SK-N-SH (cell line): ENCODE measurements at regions not wholly inside any gene's neighbourhood (a gene's known extent, or its start where the extent isn't known, plus 50 kb on each side); places are given as distances from the start of the nearest gene placed in this dataset.

Source experiments
- CTCF ChIA-PET: fragments of 300-600, 350-600 bp; formaldehyde crosslinking; extraction: SDS; loops from one replicate; lab custom pipeline; 2021; lab: Yijun Ruan, JAX
- POLR2A ChIA-PET: fragments of 350-600 bp; sonication (Branson Sonifier 250); formaldehyde crosslinking; extraction: SDS; loops from one replicate; lab custom pipeline; 2020; ENCODE audit warnings: antibody characterized with exemption, inconsistent platforms; lab: Yijun Ruan, JAX
- DNase-seq: peaks from one replicate; pipeline ENCODE4 v3.0.0; 2012
- H2AFZ ChIP-seq: fragments of 200-600 bp; sonication (generic); 2 replicates; pipeline ENCODE4 v1.8.1; 2016; ENCODE audit warnings: antibody characterized with exemption, mild to moderate bottlenecking, low read depth
- H3F3A ChIP-seq: fragments of 200-600 bp; sonication (generic); replicated peaks from 2 replicates; pipeline ENCODE3; 2016; ENCODE audit warnings: antibody characterized with exemption, mild to moderate bottlenecking; ENCODE audit not compliant: insufficient read depth
- H3K27ac ChIP-seq, 2 experiments: fragments of 200-500 bp in 1 of 2; fragments of 200-600 bp in 1 of 2; sonication (Bioruptor generic) in 1 of 2; sonication (generic), shearing (Covaris generic) in 1 of 2; 2 replicates each; pipeline versions ENCODE4 v1.5.1 to v1.6.1; 2014 to 2016; ENCODE audit warnings: low read depth in 2 of 2, inconsistent platforms in 1 of 2, low read length in 1 of 2, mild to moderate bottlenecking in 1 of 2, mixed read lengths in 1 of 2
- H3K27me3 ChIP-seq: fragments of 200-600 bp; sonication (generic), shearing (Covaris generic); 2 replicates; pipeline ENCODE4 v1.6.1; 2016; ENCODE audit warnings: mixed run types; ENCODE audit not compliant: insufficient read depth
- H3K36me3 ChIP-seq, 2 experiments: fragments of 200-500 bp in 1 of 2; fragments of 200-600 bp in 1 of 2; sonication (Bioruptor generic) in 1 of 2; sonication (generic) in 1 of 2; replicated peaks in 1 of 2; 2 replicates each; pipeline versions ENCODE3 to v1.5.1; 2014 to 2016; ENCODE audit warnings: low read length in 1 of 2, mild to moderate bottlenecking in 1 of 2; ENCODE audit not compliant: insufficient read depth in 2 of 2, control insufficient read depth in 1 of 2
- H3K4me1 ChIP-seq, 2 experiments: fragments of 200-500 bp in 1 of 2; fragments of 200-600 bp in 1 of 2; sonication (Bioruptor generic) in 1 of 2; sonication (generic), shearing (Covaris generic) in 1 of 2; 2 replicates each; pipeline versions ENCODE4 v1.5.1 to v1.6.1; 2014 to 2016; ENCODE audit warnings: low read depth in 1 of 2, low read length in 1 of 2, mixed run types in 1 of 2; ENCODE audit not compliant: insufficient read depth in 2 of 2, control insufficient read depth in 1 of 2
- H3K4me2 ChIP-seq: fragments of 200-600 bp; sonication (generic), shearing (Covaris generic); 2 replicates; pipeline ENCODE4 v1.6.1; 2017; ENCODE audit warnings: mixed run types
- H3K4me3 ChIP-seq, 2 experiments: fragments of 200-500 bp in 1 of 2; fragments of 200-600 bp in 1 of 2; sonication (Bioruptor generic) in 1 of 2; sonication (generic), shearing (Covaris generic) in 1 of 2; 2 replicates each; pipeline versions ENCODE4 v1.5.1 to v1.8.1; 2014 to 2016; ENCODE audit warnings: low read depth in 2 of 2, inconsistent platforms in 1 of 2, low read length in 1 of 2, mild to moderate bottlenecking in 1 of 2, mixed read lengths in 1 of 2, moderate library complexity in 1 of 2
- H3K79me2 ChIP-seq: fragments of 200-600 bp; sonication (generic); 2 replicates; pipeline ENCODE4 v1.8.1; 2017; ENCODE audit warnings: mild to moderate bottlenecking; ENCODE audit not compliant: insufficient read depth
- H3K9ac ChIP-seq: fragments of 200-600 bp; sonication (generic); 2 replicates; pipeline ENCODE4 v1.6.1; 2017; ENCODE audit warnings: mixed run types
- H3K9me2 ChIP-seq: fragments of 200-600 bp; sonication (generic); 2 replicates; pipeline ENCODE4 v1.6.1; 2017; ENCODE audit warnings: mixed run types
- H3K9me3 ChIP-seq: fragments of 200-600 bp; sonication (generic); 2 replicates; pipeline ENCODE4 v1.6.1; 2017; ENCODE audit warnings: mixed run types, mild to moderate bottlenecking, moderate library complexity
- H4K20me1 ChIP-seq: fragments of 200-600 bp; sonication (generic); 2 replicates; pipeline ENCODE4 v1.6.1; 2017; ENCODE audit warnings: mild to moderate bottlenecking, mixed run types; ENCODE audit not compliant: insufficient read depth
- FOXM1 ChIP-seq: IDR thresholded peaks from 2 replicates; pipeline ENCODE4 v1.4.0; 2012; ENCODE audit warnings: low read depth, mild to moderate bottlenecking
- GATA2 ChIP-seq: sonication (generic); formaldehyde crosslinking; IDR thresholded peaks from 2 replicates; pipeline ENCODE4 v1.5.0; 2020; ENCODE audit warnings: mild to moderate bottlenecking, missing genetic modification reagents
- JUND ChIP-seq: IDR thresholded peaks from 2 replicates; pipeline ENCODE4 v1.4.0; 2012
- MXI1 ChIP-seq: IDR thresholded peaks from 2 replicates; pipeline ENCODE4 v1.6.1; 2012; ENCODE audit warnings: mild to moderate bottlenecking, low read depth, low read length, improper control_type of control experiment
- NFIC ChIP-seq: IDR thresholded peaks from 2 replicates; pipeline ENCODE4 v1.4.0; 2012; ENCODE audit warnings: borderline replicate concordance
- POLR2AphosphoS5 ChIP-seq: IDR thresholded peaks from 2 replicates; pipeline ENCODE4 v1.6.1; 2012; ENCODE audit warnings: low read depth, low read length
- SIN3A ChIP-seq: IDR thresholded peaks from 2 replicates; pipeline ENCODE4 v1.6.1; 2012; ENCODE audit warnings: low read depth, mild to moderate bottlenecking, low read length, moderate library complexity, borderline replicate concordance
- YY1 ChIP-seq: IDR thresholded peaks from 2 replicates; pipeline ENCODE4 v1.4.0; 2012; ENCODE audit warnings: low read depth, mild to moderate bottlenecking
- ZBTB33 ChIP-seq: IDR thresholded peaks from 2 replicates; pipeline ENCODE4 v1.4.0; 2012; ENCODE audit warnings: low read depth, borderline replicate concordance
- WGBS: methylation state at CpG from one replicate; pipeline ENCODE4 v1.1.6; 2017; ENCODE audit warnings: low lambda C conversion rate; 5-methylcytosine and 5-hydroxymethylcytosine counted together
- TF ChIP-seq, protein P1 (sequence below): fragments of 200-600 bp; sonication (generic); IDR thresholded peaks from 2 replicates; pipeline ENCODE4 v1.6.1; 2017; ENCODE audit warnings: antibody characterized with exemption, mild to moderate bottlenecking, moderate library complexity

DNA sequence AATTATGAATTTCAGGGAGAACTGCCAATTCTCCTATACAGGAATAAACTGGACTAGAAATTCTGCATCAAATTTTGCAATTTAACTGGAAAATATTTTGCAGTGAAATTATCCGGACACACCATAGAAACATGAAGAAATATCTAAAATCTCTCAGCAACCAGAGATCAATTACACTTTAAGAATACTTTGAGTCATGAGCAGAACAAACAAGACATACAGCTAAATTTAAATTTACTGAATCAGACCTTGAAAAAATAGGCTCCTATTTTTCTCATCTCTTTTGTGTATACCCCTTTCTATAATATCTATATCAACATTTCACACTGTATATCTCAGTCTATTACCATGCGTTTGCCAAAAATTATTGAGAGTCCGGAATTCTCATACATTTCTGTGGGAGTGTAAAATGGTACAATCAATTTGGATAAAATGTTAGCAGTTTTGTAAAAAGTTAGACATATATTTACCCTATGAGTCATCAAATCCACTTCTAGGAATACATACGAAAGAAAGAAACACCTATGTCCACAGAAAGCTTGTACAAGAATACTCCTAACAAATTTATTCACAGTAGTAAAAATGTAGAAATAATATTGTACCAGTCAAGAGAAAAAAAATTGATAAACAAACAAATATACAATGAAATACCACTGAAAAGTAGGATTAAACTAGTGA, 593.1 kb upstream of the NECTIN3 start (continued):
- no peak for TF ChIP-seq ZBTB33
- no peak for TF ChIP-seq NFIC
- no peak for TF ChIP-seq MXI1
- TF ChIP-seq, protein P1, sequence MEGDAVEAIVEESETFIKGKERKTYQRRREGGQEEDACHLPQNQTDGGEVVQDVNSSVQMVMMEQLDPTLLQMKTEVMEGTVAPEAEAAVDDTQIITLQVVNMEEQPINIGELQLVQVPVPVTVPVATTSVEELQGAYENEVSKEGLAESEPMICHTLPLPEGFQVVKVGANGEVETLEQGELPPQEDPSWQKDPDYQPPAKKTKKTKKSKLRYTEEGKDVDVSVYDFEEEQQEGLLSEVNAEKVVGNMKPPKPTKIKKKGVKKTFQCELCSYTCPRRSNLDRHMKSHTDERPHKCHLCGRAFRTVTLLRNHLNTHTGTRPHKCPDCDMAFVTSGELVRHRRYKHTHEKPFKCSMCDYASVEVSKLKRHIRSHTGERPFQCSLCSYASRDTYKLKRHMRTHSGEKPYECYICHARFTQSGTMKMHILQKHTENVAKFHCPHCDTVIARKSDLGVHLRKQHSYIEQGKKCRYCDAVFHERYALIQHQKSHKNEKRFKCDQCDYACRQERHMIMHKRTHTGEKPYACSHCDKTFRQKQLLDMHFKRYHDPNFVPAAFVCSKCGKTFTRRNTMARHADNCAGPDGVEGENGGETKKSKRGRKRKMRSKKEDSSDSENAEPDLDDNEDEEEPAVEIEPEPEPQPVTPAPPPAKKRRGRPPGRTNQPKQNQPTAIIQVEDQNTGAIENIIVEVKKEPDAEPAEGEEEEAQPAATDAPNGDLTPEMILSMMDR, result no peak
- no peak for TF ChIP-seq FOXM1

DNA sequence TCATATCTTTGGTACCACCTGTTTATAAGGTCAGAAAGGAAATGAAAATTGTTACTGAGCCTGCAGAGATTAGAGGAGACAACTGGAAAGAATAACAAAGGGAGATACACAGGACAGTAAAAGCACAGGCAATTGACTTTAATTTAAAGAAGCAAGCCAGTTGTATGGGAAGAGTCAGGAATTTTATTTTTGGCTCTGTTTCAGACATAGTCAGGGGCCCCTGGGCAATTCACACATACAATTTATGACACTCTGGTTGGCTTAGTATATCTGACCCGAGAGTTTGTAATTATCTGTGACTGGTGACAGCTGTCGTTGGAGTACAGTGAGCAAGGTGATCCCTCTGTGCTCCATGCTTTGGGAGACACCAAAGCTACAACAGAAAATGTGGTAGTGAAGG, 591.9 kb upstream of the NECTIN3 start:
- Histone ChIP-seq H3F3A (no peaks in the 10 kb centered on the region), H3K9me3 (0 out of 2 replicates have a peak, but pooled peaks cover 5% of the 10 kb centered on the region), H3K9ac (no peak overlapping the region), H3K27ac (no peak overlapping the region), H4K20me1 (no peaks in the 10 kb centered on the region), H3K4me3 (no peak overlapping the region), H3K27me3 (no peaks in the 10 kb centered on the region), H3K36me3 (no peaks in the 10 kb centered on the region), H3K79me2 (no peaks in the 10 kb centered on the region), H2AFZ (no peak overlapping the region), H3K4me1 (no peaks in the 10 kb centered on the region), H3K9me2 (no peaks in the 10 kb centered on the region), H3K4me2 (no peak overlapping the region)
- POLR2A ChIA-PET, result no interaction called here
- no peak for TF ChIP-seq GATA2 (CRISPR knock-in tag)
- TF ChIP-seq, protein P1, result no peak
- no peak for TF ChIP-seq YY1
- no peak for TF ChIP-seq POLR2AphosphoS5
- no peak for TF ChIP-seq SIN3A
- TF ChIP-seq JUND, result no peak
- no peak for DNase-seq
- WGBS, result 73% methylated on average over 2 of the region's 2 CpGs
- CTCF ChIA-PET, result no interaction called here
